Activated naive CD8-positive, alpha-beta T cell treated with anti-CD3 and anti-CD28 coated beads for 36 hours (primary cell): ENCODE measurements at regions not wholly inside any gene's neighbourhood (a gene's known extent, or its start where the extent isn't known, plus 50 kb on each side); places are given as distances from the start of the nearest gene placed in this dataset.
"Not testable (repeated sequence)": the region's sequence is repeated elsewhere in the genome, so short reads cannot be mapped to it uniquely, and the experiment has no call there.

Experiments used
- DNase-seq: peaks from one replicate; pipeline ENCODE4 v3.0.0; 2021
- H3K27ac Mint-ChIP-seq: one replicate; pipeline ENCODE4 v1.8.0; 2022; ENCODE audit warnings: mild to moderate bottlenecking, moderate library complexity, mixed read lengths
- H3K27me3 Mint-ChIP-seq: one replicate; pipeline ENCODE4 v1.8.0; 2022; ENCODE audit warnings: mild to moderate bottlenecking, mixed read lengths
- H3K36me3 Mint-ChIP-seq: one replicate; pipeline ENCODE4 v1.8.0; 2021; ENCODE audit warnings: mild to moderate bottlenecking, mixed read lengths
- H3K4me1 Mint-ChIP-seq: one replicate; pipeline ENCODE4 v1.8.0; 2021; ENCODE audit warnings: mixed read lengths
- H3K4me3 Mint-ChIP-seq: one replicate; pipeline ENCODE4 v1.8.0; 2022; ENCODE audit warnings: mild to moderate bottlenecking, moderate library complexity, mixed read lengths
- H3K9me3 Mint-ChIP-seq: one replicate; pipeline ENCODE4 v1.8.0; 2022; ENCODE audit warnings: mixed read lengths

- peaks cover 23% of the 10 kb centered on the region for H3K27me3 Mint-ChIP-seq
- peaks cover 10% of the 10 kb centered on the region for H3K4me1 Mint-ChIP-seq
- no peak overlapping the region for H3K4me3 Mint-ChIP-seq
- H3K36me3 Mint-ChIP-seq: peaks cover 2% of the 10 kb centered on the region
- no peak for DNase-seq
- H3K9me3 Mint-ChIP-seq: no peaks in the 10 kb centered on the region
- H3K27ac Mint-ChIP-seq: no peak overlapping the region
These were observed 101.5 kb upstream of the PRSS1 start for GRCh38 chr7:142647749-142648148.

GRCh38 chr7:142646386-142647140, 102.7 kb upstream of the PRSS1 start:
- H3K27me3 Mint-ChIP-seq: peaks cover 23% of the 10 kb centered on the region
- H3K4me3 Mint-ChIP-seq: peak overlapping the region; percentile 67
- no peaks in the 10 kb centered on the region for H3K9me3 Mint-ChIP-seq
- no peak overlapping the region for H3K27ac Mint-ChIP-seq
- no peak for DNase-seq
- H3K4me1 Mint-ChIP-seq: peaks cover 11% of the 10 kb centered on the region
- H3K36me3 Mint-ChIP-seq: peaks cover 2% of the 10 kb centered on the region

GRCh38 chr7:142645777-142646176, 103.5 kb upstream of the PRSS1 start:
- H3K36me3 Mint-ChIP-seq: peaks cover 2% of the 10 kb centered on the region

GRCh38 chr7:142642316-142642715, 107.0 kb upstream of the PRSS1 start:
- H3K9me3 Mint-ChIP-seq: no peaks in the 10 kb centered on the region
- peaks cover 12% of the 10 kb centered on the region for H3K4me1 Mint-ChIP-seq
- no peak overlapping the region for H3K4me3 Mint-ChIP-seq
- peaks cover 23% of the 10 kb centered on the region for H3K27me3 Mint-ChIP-seq
- DNase-seq: no peak
- no peak overlapping the region for H3K27ac Mint-ChIP-seq
- H3K36me3 Mint-ChIP-seq: peaks cover 2% of the 10 kb centered on the region

More at GRCh38 chr7:142645777-142646176, 103.5 kb upstream of the PRSS1 start:
- Mint-ChIP-seq H3K27me3 (peaks cover 23% of the 10 kb centered on the region), H3K9me3 (no peaks in the 10 kb centered on the region), H3K27ac (peak overlapping the region; percentile 42), H3K4me3 (peak overlapping the region; percentile 67), H3K4me1 (peaks cover 8% of the 10 kb centered on the region)
- DNase-seq: no peak

- H3K4me1 Mint-ChIP-seq: peaks cover 13% of the 10 kb centered on the region
- peaks cover 23% of the 10 kb centered on the region for H3K27me3 Mint-ChIP-seq
- not testable (repeated sequence) for H3K9me3 Mint-ChIP-seq, H3K4me3 Mint-ChIP-seq, H3K27ac Mint-ChIP-seq, DNase-seq, H3K36me3 Mint-ChIP-seq
These were observed 108.0 kb upstream of the PRSS1 start for GRCh38 chr7:142641252-142641651.

- no peak overlapping the region for H3K27ac Mint-ChIP-seq
- peaks cover 13% of the 10 kb centered on the region for H3K4me1 Mint-ChIP-seq
- DNase-seq: no peak
- H3K27me3 Mint-ChIP-seq: peaks cover 6% of the 10 kb centered on the region
- H3K9me3 Mint-ChIP-seq: no peaks in the 10 kb centered on the region
- no peak overlapping the region for H3K4me3 Mint-ChIP-seq
- peaks cover 2% of the 10 kb centered on the region for H3K36me3 Mint-ChIP-seq
These were observed 110.7 kb upstream of the PRSS1 start for GRCh38 chr7:142638581-142638980.

- Mint-ChIP-seq H3K27me3 (no peaks in the 10 kb centered on the region), H3K27ac (peak overlapping the region; percentile 98), H3K4me1 (peaks cover 15% of the 10 kb centered on the region), H3K4me3 (peak overlapping the region; percentile 92), H3K9me3 (no peaks in the 10 kb centered on the region), H3K36me3 (no peaks in the 10 kb centered on the region)
- no peak for DNase-seq
These were observed 112.0 kb upstream of the PRSS1 start for GRCh38 chr7:142637240-142637639.

- no peaks in the 10 kb centered on the region for H3K9me3 Mint-ChIP-seq
- H3K36me3 Mint-ChIP-seq: no peaks in the 10 kb centered on the region
- peak; percentile 35 for DNase-seq
- peak overlapping the region; percentile 98 for H3K27ac Mint-ChIP-seq
- H3K4me3 Mint-ChIP-seq: peak overlapping the region; percentile 92
- peaks cover 16% of the 10 kb centered on the region for H3K4me1 Mint-ChIP-seq
- peaks cover 3% of the 10 kb centered on the region for H3K27me3 Mint-ChIP-seq
These were observed 112.5 kb upstream of the PRSS1 start for GRCh38 chr7:142636751-142637150.

- H3K36me3 Mint-ChIP-seq, DNase-seq, H3K9me3 Mint-ChIP-seq, H3K27me3 Mint-ChIP-seq: not testable (repeated sequence)
- H3K4me1 Mint-ChIP-seq: peaks cover 16% of the 10 kb centered on the region
- peak overlapping the region; percentile 76 for H3K27ac Mint-ChIP-seq
- H3K4me3 Mint-ChIP-seq: peak overlapping the region; percentile 50
These were observed 113.2 kb upstream of the PRSS1 start for GRCh38 chr7:142636107-142636506.

GRCh38 chr7:142632271-142633134, 116.8 kb upstream of the PRSS1 start:
- DNase-seq: peak; percentile 42
- Mint-ChIP-seq H3K4me3 (no peak overlapping the region), H3K36me3 (no peaks in the 10 kb centered on the region), H3K4me1 (peaks cover 10% of the 10 kb centered on the region), H3K9me3 (no peaks in the 10 kb centered on the region), H3K27me3 (peaks cover 8% of the 10 kb centered on the region), H3K27ac (no peak overlapping the region)

- Mint-ChIP-seq H3K4me3 (no peak overlapping the region), H3K36me3 (no peaks in the 10 kb centered on the region), H3K4me1 (peaks cover 5% of the 10 kb centered on the region), H3K27me3 (peaks cover 8% of the 10 kb centered on the region), H3K9me3 (no peaks in the 10 kb centered on the region), H3K27ac (no peak overlapping the region)
- DNase-seq: no peak
These were observed 119.5 kb upstream of the PRSS1 start for GRCh38 chr7:142629588-142630260.

GRCh38 chr7:142628945-142629344, 120.3 kb upstream of the PRSS1 start:
- Mint-ChIP-seq H3K27me3 (peaks cover 8% of the 10 kb centered on the region), H3K9me3 (no peaks in the 10 kb centered on the region), H3K4me3 (no peak overlapping the region), H3K36me3 (no peaks in the 10 kb centered on the region), H3K4me1 (peaks cover 5% of the 10 kb centered on the region), H3K27ac (no peak overlapping the region)
- no peak for DNase-seq

- not testable (repeated sequence) for H3K27ac Mint-ChIP-seq, H3K9me3 Mint-ChIP-seq, H3K27me3 Mint-ChIP-seq, DNase-seq, H3K36me3 Mint-ChIP-seq, H3K4me1 Mint-ChIP-seq
- H3K4me3 Mint-ChIP-seq: peak overlapping the region; percentile 63
These were observed 122.0 kb upstream of the PRSS1 start for GRCh38 chr7:142627223-142627622.

- Mint-ChIP-seq H3K9me3 (no peaks in the 10 kb centered on the region), H3K27me3 (peaks cover 3% of the 10 kb centered on the region), H3K4me3 (peak overlapping the region; percentile 63), H3K4me1 (no peaks in the 10 kb centered on the region), H3K36me3 (no peaks in the 10 kb centered on the region), H3K27ac (peak overlapping the region; percentile 73)
- peak; percentile 57 for DNase-seq
These were observed 122.7 kb upstream of the PRSS1 start for GRCh38 chr7:142626420-142627035.

GRCh38 chr7:142625216-142625615, 124.1 kb upstream of the PRSS1 start:
- not testable (repeated sequence) for H3K36me3 Mint-ChIP-seq, H3K9me3 Mint-ChIP-seq, H3K27me3 Mint-ChIP-seq, H3K4me3 Mint-ChIP-seq, H3K27ac Mint-ChIP-seq, H3K4me1 Mint-ChIP-seq, DNase-seq
